HEK293 (cell line): ENCODE measurements at regions not wholly inside any gene's neighbourhood (a gene's known extent, or its start where the extent isn't known, plus 50 kb on each side); places are given as distances from the start of the nearest gene placed in this dataset.

Experiments
- CTCF ChIA-PET: fragments of 350-600 bp; formaldehyde crosslinking; extraction: SDS; loops from one replicate; lab custom pipeline; 2021; ENCODE audit warnings: antibody characterized with exemption; lab: Yijun Ruan, JAX
- POLR2A ChIA-PET: fragments of 300-600 bp; formaldehyde crosslinking; extraction: SDS; loops from one replicate; lab custom pipeline; 2020; ENCODE audit warnings: antibody characterized with exemption, inconsistent platforms; lab: Yijun Ruan, JAX
- H3K27ac ChIP-seq: fragments of 200-500 bp; sonication (Bioruptor generic); 2 replicates; pipeline ENCODE4 v1.5.1; 2014; ENCODE audit warnings: low read depth, low read length, control low read depth, inconsistent platforms; ENCODE audit errors: extremely low read depth
- H3K36me3 ChIP-seq, 2 experiments: fragments of 200-500 bp in 1 of 2; sonication (Bioruptor generic) in 1 of 2; 1 replicate in 1 of 2; 2 replicates in 1 of 2; pipeline ENCODE4 v1.5.1; 2014 to 2017; ENCODE audit warnings: inconsistent platforms in 2 of 2, low read length in 2 of 2; ENCODE audit not compliant: control insufficient read depth in 2 of 2, insufficient read depth in 1 of 2
- H3K4me1 ChIP-seq: fragments of 200-500 bp; sonication (Bioruptor generic); 2 replicates; pipeline ENCODE4 v1.5.1; 2014; ENCODE audit warnings: mild to moderate bottlenecking, low read length, inconsistent platforms; ENCODE audit not compliant: control insufficient read depth, insufficient read depth
- H3K4me3 ChIP-seq: 2 replicates; pipeline ENCODE4 v1.5.1; 2011; ENCODE audit warnings: low read depth, mild to moderate bottlenecking, control low read depth, low read length, moderate library complexity
- H3K9me3 ChIP-seq: fragments of 200-500 bp; sonication (Bioruptor generic); 2 replicates; pipeline ENCODE4 v1.5.1; 2014; ENCODE audit warnings: low read depth, low read length, inconsistent platforms; ENCODE audit not compliant: control insufficient read depth, insufficient read depth
- ELK4 ChIP-seq: IDR thresholded peaks from 2 replicates; pipeline ENCODE4 v1.6.1; 2011; ENCODE audit warnings: mild to moderate bottlenecking, low read depth, low read length, borderline replicate concordance
- GLI4 ChIP-seq: fragments of 450-650 bp; formaldehyde crosslinking; IDR thresholded peaks from 2 replicates; pipeline ENCODE4 v1.5.1; 2016; ENCODE audit warnings: missing biosample characterization, missing genetic modification characterization
- KLF9 ChIP-seq: fragments of 450-650 bp; formaldehyde crosslinking; IDR thresholded peaks from 2 replicates; pipeline ENCODE4 v1.5.1; 2016; ENCODE audit warnings: missing biosample characterization, missing genetic modification characterization, low read depth
- MEIS1 ChIP-seq: sonication (generic); formaldehyde crosslinking; IDR thresholded peaks from 2 replicates; pipeline ENCODE4 v1.8.1; 2022; ENCODE audit warnings: missing genetic modification reagents, mild to moderate bottlenecking, borderline replicate concordance
- MZF1 ChIP-seq: fragments of 450-650 bp; formaldehyde crosslinking; IDR thresholded peaks from 2 replicates; pipeline ENCODE4 v1.5.1; 2017; ENCODE audit warnings: missing biosample characterization, missing genetic modification characterization, borderline replicate concordance
- SALL2 ChIP-seq: fragments of 450-650 bp; formaldehyde crosslinking; IDR thresholded peaks from 2 replicates; pipeline ENCODE4 v1.5.0; 2017; ENCODE audit warnings: missing biosample characterization, mild to moderate bottlenecking, missing genetic modification characterization, borderline replicate concordance
- SETDB1 ChIP-seq: IDR thresholded peaks from one replicate; pipeline ENCODE4 v1.6.1; 2017; ENCODE audit warnings: mild to moderate bottlenecking, low read length, moderate library complexity, mixed read lengths; ENCODE audit not compliant: insufficient read length
- ZBTB21 ChIP-seq: fragments of 450-650 bp; formaldehyde crosslinking; IDR thresholded peaks from 2 replicates; pipeline ENCODE4 v1.5.1; 2017; ENCODE audit warnings: missing biosample characterization, missing genetic modification characterization
- ZFP69B ChIP-seq: fragments of 450-650 bp; formaldehyde crosslinking; IDR thresholded peaks from 2 replicates; pipeline ENCODE4 v1.5.1; 2016; ENCODE audit warnings: missing biosample characterization, missing genetic modification characterization
- ZNF112 ChIP-seq: fragments of 450-650 bp; formaldehyde crosslinking; IDR thresholded peaks from 2 replicates; pipeline ENCODE4 v1.5.0; 2017; ENCODE audit warnings: missing biosample characterization, missing genetic modification characterization
- ZNF114 ChIP-seq: fragments of 450-650 bp; formaldehyde crosslinking; IDR thresholded peaks from 2 replicates; pipeline ENCODE4 v1.5.0; 2017; ENCODE audit warnings: missing biosample characterization, missing genetic modification characterization
- ZNF140 ChIP-seq: fragments of 450-650 bp; formaldehyde crosslinking; IDR thresholded peaks from 2 replicates; pipeline ENCODE4 v1.5.1; 2016; ENCODE audit warnings: missing biosample characterization, missing genetic modification characterization
- ZNF174 ChIP-seq: fragments of 450-650 bp; formaldehyde crosslinking; IDR thresholded peaks from 2 replicates; pipeline ENCODE4 v1.5.0; 2017; ENCODE audit warnings: missing biosample characterization, mild to moderate bottlenecking, missing genetic modification characterization
- ZNF202 ChIP-seq: fragments of 450-650 bp; formaldehyde crosslinking; IDR thresholded peaks from 2 replicates; pipeline ENCODE4 v1.5.1; 2016; ENCODE audit warnings: missing biosample characterization, missing genetic modification characterization, borderline replicate concordance
- ZNF239 ChIP-seq: fragments of 450-650 bp; formaldehyde crosslinking; IDR thresholded peaks from 2 replicates; pipeline ENCODE4 v1.5.1; 2016; ENCODE audit warnings: missing biosample characterization, missing genetic modification characterization
- ZNF37A ChIP-seq: fragments of 450-650 bp; IDR thresholded peaks from 2 replicates; pipeline ENCODE4 v1.5.1; 2018; ENCODE audit warnings: missing biosample characterization, missing genetic modification characterization
- ZNF404 ChIP-seq: fragments of 450-650 bp; formaldehyde crosslinking; IDR thresholded peaks from 2 replicates; pipeline ENCODE4 v1.5.1; 2017; ENCODE audit warnings: missing biosample characterization, missing genetic modification characterization
- ZNF433 ChIP-seq: fragments of 450-650 bp; formaldehyde crosslinking; IDR thresholded peaks from 2 replicates; pipeline ENCODE4 v1.5.1; 2016; ENCODE audit warnings: missing biosample characterization, missing genetic modification characterization, low read depth
- ZNF48 ChIP-seq: fragments of 450-650 bp; formaldehyde crosslinking; IDR thresholded peaks from 2 replicates; pipeline ENCODE4 v1.5.1; 2016; ENCODE audit warnings: missing biosample characterization, missing genetic modification characterization
- ZNF501 ChIP-seq: fragments of 450-650 bp; formaldehyde crosslinking; IDR thresholded peaks from 2 replicates; pipeline ENCODE4 v1.5.1; 2016; ENCODE audit warnings: missing biosample characterization, missing genetic modification characterization
- ZNF510 ChIP-seq: fragments of 450-650 bp; formaldehyde crosslinking; IDR thresholded peaks from 2 replicates; pipeline ENCODE4 v1.5.1; 2018; ENCODE audit warnings: mild to moderate bottlenecking, missing genetic modification characterization, missing biosample characterization; ENCODE audit not compliant: insufficient replicate concordance
- ZNF629 ChIP-seq: fragments of 450-650 bp; formaldehyde crosslinking; IDR thresholded peaks from 2 replicates; pipeline ENCODE4 v1.5.1; 2017; ENCODE audit warnings: missing biosample characterization, missing genetic modification characterization
- ZNF677 ChIP-seq: fragments of 450-650 bp; IDR thresholded peaks from 2 replicates; pipeline ENCODE4 v1.5.0; 2018; ENCODE audit warnings: missing biosample characterization, mild to moderate bottlenecking, missing genetic modification characterization, moderate library complexity
- ZNF768 ChIP-seq: fragments of 450-650 bp; formaldehyde crosslinking; IDR thresholded peaks from 2 replicates; pipeline ENCODE4 v1.5.1; 2018; ENCODE audit warnings: missing biosample characterization, mild to moderate bottlenecking, missing genetic modification characterization
- TF ChIP-seq, protein P1 (sequence below): fragments of 450-650 bp; formaldehyde crosslinking; IDR thresholded peaks from 2 replicates; pipeline ENCODE4 v1.5.1; 2016; ENCODE audit warnings: missing biosample characterization, missing genetic modification characterization

GRCh38 chr11:80542704-80543103 is 1101.9 kb upstream of the TENM4 start:
- Histone ChIP-seq H3K9me3 (no peaks in the 10 kb centered on the region), H3K4me1 (no peaks in the 10 kb centered on the region), H3K4me3 (no peak overlapping the region), H3K36me3 (no peaks in the 10 kb centered on the region), H3K27ac (no peak overlapping the region)
- CTCF ChIA-PET: no interaction called here
- TF ChIP-seq ZNF174 (tag by site-specific recombination): no peak
- TF ChIP-seq SETDB1: no peak
- no peak for TF ChIP-seq ZNF114 (tag by site-specific recombination)
- no peak for TF ChIP-seq ELK4
- no peak for TF ChIP-seq ZNF202
- no peak for TF ChIP-seq ZBTB21 (tag by site-specific recombination)
- TF ChIP-seq SALL2 (tag by site-specific recombination): no peak
- TF ChIP-seq ZNF510 (tag by site-specific recombination): no peak
- TF ChIP-seq, protein P1, sequence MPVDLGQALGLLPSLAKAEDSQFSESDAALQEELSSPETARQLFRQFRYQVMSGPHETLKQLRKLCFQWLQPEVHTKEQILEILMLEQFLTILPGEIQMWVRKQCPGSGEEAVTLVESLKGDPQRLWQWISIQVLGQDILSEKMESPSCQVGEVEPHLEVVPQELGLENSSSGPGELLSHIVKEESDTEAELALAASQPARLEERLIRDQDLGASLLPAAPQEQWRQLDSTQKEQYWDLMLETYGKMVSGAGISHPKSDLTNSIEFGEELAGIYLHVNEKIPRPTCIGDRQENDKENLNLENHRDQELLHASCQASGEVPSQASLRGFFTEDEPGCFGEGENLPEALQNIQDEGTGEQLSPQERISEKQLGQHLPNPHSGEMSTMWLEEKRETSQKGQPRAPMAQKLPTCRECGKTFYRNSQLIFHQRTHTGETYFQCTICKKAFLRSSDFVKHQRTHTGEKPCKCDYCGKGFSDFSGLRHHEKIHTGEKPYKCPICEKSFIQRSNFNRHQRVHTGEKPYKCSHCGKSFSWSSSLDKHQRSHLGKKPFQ (tag by site-specific recombination): no peak
- POLR2A ChIA-PET: no interaction called here

DNA sequence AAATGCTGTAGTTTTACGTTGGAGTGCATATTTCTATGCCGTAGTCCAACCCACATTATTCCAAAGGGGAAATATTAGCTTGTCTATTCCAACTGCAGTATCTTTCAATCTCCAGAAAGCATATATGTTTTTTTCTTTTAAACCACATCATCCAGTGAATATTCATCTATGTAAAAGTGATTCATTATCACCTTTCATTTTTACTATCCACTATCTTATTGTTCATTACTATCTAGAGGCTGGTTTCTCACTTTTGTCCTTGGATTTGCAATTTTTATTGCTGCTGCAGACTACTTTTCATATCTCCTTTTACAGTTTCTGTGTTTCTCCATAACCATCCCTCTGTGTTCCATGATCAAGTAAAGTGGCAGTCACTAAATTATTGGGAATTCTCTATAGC is 1097.2 kb upstream of the TENM4 start:
- H3K27ac ChIP-seq: no peak overlapping the region
- H3K36me3 ChIP-seq: no peaks in the 10 kb centered on the region
- ChIA-PET POLR2A (no interaction called here), CTCF (interaction anchor here (0.7 kb wide), 1 partner anchor 1739 kb away, joined by 3 read pairs; no protein-coding TSS in a partner anchor)
- no peaks in the 10 kb centered on the region for H3K4me1 ChIP-seq
- TF ChIP-seq ZNF112 (tag by site-specific recombination) (no peak), MEIS1 (CRISPR knock-in tag) (no peak), ZNF768 (tag by site-specific recombination) (no peak), ZNF202 (no peak), ZNF114 (tag by site-specific recombination) (no peak), ZNF239 (tag by site-specific recombination) (no peak), ZNF501 (no peak), MZF1 (tag by site-specific recombination) (no peak), ZNF404 (tag by site-specific recombination) (no peak), KLF9 (no peak), ZFP69B (tag by site-specific recombination) (no peak), ZNF677 (tag by site-specific recombination) (no peak)
- no peaks in the 10 kb centered on the region for H3K9me3 ChIP-seq
- no peak overlapping the region for H3K4me3 ChIP-seq

DNA sequence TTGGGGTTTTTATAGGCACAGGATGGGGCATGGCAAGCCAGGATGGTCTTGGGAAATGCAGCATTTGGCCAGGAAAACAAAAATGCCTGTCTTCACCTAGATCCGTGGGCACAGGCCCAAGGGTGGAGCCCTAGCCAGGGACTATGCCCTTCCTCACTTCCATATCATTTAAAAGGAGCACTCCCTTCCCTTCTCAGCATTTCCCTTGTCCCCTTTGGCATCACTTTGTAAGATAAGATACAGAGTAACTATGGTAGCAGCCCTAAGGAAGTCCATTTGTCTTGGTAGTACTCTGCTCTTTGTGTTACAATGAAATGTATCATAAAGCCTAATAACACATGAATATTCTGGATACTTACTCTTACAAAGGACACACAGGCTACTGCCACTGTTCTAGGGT is 1092.6 kb upstream of the TENM4 start:
- ChIA-PET POLR2A (no interaction called here), CTCF (interaction anchor here (0.6 kb wide), 1 partner anchor 18 kb away, joined by 3 read pairs; no protein-coding TSS in a partner anchor)
- H3K36me3 ChIP-seq: no peaks in the 10 kb centered on the region
- H3K27ac ChIP-seq: no peak overlapping the region
- H3K9me3 ChIP-seq: no peaks in the 10 kb centered on the region
- H3K4me1 ChIP-seq: no peaks in the 10 kb centered on the region
- H3K4me3 ChIP-seq: no peak overlapping the region
- TF ChIP-seq ZNF140: no peak
- no peak for TF ChIP-seq ZNF629 (tag by site-specific recombination)
- no peak for TF ChIP-seq ZNF48 (tag by site-specific recombination)
- TF ChIP-seq ZNF37A (tag by site-specific recombination): no peak
- TF ChIP-seq GLI4 (tag by site-specific recombination): no peak
- TF ChIP-seq ZNF433 (tag by site-specific recombination): no peak
- TF ChIP-seq, all 188 proteins: peak for 0
